Stimulated activated CD8-positive, alpha-beta memory T cell treated with anti-CD3 and anti-CD28 coated beads, Interleukin-4, amount 100 ng/mL, for 48 hours (primary cell): ENCODE measurements at regions not wholly inside any gene's neighbourhood (a gene's known extent, or its start where the extent isn't known, plus 50 kb on each side); places are given as distances from the start of the nearest gene placed in this dataset.

Experiments
- DNase-seq: peaks from one replicate; pipeline ENCODE4 v3.0.0-alpha.2; 2020

DNA sequence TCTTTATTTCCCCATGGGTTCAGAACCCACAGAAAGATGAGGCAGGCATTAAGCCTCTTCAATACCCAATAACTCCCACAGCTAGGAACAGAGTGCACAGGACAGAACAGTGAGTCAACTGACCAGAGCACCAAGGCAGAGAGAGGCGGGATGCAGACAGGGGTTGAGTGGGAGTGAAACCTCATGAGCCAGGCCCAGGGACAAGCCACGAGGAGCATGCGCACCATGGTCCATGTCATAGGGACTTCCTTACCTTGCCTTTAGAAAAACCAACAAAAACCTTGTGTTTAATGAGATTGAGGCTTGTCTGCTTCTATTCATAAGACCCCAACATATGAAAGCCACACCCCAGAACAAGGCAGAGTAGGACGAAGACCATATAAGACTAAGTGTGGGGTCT is 330.6 kb downstream of the DEPDC1B start:
- DNase-seq = no peak

DNA sequence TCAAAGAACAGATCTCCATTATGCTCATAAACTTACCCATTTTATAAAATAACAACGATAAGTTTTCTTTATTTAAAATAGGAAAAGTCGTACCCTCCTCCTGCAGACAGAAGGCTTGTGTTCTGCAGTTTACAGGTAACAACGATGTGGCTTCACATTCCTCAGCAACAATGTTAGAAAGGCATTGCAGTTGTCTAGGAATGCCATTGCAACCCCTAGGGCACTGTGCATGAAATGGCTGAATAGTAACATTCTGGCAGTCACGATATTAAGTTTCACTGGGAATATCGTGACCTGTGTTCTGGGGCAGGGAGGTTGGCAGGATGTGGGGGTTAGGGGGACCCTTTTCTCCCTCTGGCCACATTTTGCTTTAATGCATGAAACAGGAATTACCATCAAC is 331.9 kb downstream of the DEPDC1B start:
- DNase-seq = no peak

DNA sequence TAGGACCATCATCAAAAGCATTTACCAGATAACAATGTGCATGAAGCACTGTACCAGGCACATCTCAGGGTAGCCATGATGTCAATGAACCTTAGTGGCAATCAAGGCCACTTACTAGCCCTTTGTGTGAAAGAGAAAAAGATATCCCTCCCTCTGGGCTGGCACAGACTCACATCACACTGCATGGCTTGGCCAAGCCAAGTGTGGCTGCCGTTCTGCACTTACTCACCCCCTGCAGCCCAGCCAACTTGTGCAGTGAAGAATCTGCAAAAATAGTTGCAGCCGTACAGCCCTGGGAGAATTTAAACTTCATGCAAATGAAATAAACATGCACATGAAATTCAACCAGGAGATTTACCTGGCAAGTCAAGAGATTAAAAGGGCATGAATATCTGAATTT is 333.5 kb downstream of the DEPDC1B start:
- no peak for DNase-seq

- DNase-seq = no peak
Observed at GRCh38 chr5:60365001-60365400, 335.0 kb downstream of the DEPDC1B start.

DNA sequence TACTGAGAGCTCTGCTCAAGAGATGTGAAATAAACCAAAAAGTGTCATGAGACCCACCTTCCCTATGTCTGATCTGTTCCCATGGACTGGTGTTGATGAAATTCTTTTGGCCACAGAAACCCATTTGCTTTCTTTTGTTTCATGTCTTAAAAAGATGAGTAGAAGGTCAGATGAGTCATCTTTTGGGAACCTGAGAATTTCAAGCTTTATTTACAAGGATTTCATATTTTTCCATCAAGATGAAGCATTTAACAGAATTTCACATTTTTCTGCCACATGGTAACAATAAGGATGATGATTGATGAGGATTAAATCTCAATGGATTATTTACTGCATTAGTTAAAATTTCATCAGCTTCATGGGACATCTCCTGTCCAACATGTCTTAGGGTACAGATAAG is 337.8 kb downstream of the DEPDC1B start:
- no peak for DNase-seq

GRCh38 chr5:60360355-60360754 is 339.6 kb downstream of the DEPDC1B start:
- no peak for DNase-seq

GRCh38 chr5:60357302-60357701 is 342.7 kb downstream of the DEPDC1B start:
- DNase-seq = no peak

DNA sequence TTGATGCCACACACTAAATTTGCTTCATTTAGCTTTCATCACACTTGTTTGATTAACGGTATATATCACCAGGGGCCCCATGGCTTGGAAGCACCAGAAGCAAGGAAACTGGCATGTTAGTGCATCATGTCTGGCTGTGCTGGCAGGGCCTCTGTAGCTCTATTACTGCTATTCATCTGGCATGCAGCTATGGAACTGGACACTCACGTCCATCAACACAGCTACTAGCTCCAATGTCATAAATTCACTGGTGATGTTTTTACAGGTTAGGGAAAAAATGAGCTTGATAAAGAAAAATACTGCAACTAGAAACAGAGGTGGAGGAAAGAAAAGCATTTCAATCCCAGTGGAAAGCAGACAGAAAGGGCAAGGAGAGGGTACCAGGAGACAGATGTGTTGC is 343.2 kb downstream of the DEPDC1B start:
- DNase-seq = no peak

GRCh38 chr5:60355181-60355580 is 344.8 kb downstream of the DEPDC1B start:
- DNase-seq = no peak

DNA sequence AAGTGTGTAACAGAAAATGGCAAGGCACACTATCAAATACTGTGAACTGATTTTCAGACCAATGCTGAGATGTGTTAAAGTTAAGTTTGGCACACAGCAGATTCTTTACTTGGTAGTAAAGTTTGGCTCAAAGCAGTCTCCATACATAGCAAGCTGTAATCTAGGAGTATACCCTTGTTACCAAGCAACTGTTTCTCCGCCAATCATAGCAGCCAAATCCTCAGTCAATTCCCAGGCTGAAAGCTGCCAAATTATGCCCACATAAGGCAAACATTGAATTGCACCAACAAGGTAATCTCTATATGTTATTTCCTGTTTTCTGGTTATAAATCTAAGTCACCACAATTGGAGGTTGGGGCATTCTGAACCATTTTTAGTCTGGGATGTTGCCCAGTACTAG is 345.7 kb downstream of the DEPDC1B start:
- DNase-seq = no peak

DNA sequence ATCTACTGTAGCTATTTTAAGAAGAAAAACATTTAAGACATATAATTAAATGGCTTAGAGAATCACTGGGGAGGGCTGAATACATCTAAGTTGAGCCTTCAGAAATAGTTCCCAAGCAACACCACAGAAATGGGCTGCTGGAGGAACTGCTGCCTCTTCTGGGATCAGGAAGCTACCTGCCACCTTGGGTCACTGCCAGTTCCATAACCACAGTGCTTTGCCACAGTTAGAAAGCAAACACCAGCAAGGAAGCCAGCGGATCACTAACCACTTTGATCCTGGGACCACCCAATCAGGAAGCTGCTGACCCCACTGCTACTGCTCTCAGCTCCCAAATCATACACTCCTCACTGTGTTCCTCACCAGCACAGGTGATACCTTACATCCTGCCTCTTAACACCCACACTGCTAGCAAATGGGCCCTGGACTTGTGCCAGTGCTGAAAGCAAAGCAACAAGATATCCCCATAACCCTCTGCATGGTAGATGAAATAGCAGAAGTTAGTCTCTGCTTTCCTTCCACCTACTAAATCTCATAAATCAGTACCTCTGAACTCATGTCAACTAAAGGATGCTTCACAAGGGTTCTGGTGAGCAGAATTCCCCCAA is 346.9 kb downstream of the DEPDC1B start:
- no peak for DNase-seq

DNA sequence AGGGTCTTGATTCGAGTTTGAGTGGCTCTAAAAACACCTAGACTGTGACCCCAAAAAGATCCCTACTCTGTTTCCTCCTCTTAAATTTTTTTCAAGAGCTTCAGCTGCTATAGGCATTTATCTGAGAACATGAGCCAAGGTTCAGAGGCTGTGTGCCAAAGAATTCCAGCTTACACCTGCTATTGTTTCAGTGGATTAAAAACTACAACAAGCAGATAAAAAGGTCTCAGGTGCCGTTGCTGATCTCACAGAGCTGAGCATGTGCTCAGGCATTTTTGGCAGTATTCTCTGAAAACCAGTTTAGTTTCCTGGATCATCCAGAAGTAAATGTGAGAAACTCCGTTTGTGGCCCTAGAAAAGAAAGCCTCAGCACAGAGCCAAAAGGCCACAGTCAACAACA is 349.2 kb downstream of the DEPDC1B start:
- DNase-seq = no peak

DNA sequence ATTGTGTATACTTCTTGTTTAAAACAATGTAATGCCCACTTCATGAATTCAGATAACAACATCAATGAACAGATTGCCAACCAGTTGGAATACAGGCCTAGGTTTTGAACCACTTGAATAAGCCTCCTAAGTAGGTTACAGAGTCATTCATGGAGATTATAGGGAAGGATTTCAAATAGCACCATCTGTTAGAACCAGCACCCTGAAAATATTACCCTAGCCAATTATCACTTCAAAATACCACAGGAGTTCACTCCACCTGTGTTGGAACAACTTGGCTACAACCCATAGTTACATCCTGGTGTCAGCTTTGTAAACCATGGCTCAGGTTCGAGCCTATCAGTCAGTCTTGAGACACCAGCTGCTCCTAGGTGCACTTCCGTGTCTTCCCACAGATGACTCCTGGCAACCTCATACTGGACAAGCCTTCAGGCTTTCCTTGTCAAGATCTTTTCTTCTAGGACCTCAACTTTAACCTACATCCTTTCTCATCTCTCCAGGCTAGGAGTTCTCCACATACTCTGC is 350.0 kb downstream of the DEPDC1B start:
- DNase-seq = no peak

DNA sequence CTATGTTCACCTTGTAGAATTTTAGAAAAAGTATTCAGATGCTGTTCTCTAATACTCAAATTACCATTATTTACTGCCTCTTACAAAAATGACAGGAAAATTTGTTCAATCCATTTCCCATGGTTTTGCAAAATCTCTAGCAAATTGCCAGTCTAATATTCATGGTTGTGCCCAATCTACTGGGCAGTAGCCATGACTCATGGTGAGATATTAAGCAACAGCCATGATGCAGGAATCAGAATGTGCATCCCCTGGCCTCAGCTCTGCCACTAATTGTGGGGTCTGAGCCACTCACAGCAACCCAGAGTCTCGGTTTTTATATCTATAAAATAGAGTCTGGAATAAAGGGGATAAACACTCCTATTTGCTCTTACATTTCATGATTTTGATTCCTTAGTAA is 353.6 kb downstream of the DEPDC1B start:
- no peak for DNase-seq

DNA sequence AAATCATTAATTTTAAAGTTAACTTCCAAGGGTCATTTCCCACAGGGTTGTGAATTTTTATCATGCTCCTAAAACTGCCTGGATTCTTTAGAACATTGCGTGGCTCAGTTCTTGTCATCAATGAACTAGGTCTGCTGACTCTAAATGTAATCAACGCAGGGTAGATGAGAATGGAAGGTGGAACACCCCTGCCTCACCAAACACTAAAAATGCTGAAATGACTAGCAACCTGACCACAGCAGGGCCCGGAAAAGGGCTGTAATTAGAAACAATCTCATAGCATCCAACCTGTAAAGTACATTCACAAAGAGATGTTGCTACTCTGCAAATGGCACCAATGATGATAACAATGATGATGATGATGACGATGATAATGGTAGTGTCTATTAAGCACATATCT is 356.9 kb downstream of the DEPDC1B start:
- no peak for DNase-seq

DNA sequence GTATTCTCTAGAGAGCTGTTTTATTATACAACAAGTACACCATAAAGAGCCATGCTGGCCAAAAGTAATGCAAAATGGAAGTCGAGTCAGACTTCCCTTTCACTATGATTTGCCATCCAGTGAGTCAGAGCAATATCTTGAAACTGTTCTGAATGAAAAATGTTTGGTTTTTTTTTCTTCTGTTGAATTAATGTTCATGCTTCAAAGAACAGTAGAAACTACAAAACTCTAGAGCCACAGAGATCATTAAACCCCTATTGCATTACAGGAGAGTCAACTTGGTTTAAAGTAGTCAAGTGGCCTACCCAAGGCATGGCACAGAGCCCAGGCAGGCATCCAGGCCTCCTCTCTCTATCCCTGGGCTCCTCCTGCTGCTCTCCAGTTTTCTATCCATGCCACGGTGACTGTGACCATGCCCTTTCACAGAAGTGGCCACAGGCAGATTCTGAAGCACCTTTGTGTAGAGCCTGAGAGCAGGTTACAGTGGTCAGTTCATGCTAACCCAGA is 358.9 kb downstream of the DEPDC1B start:
- DNase-seq = no peak

- DNase-seq = no peak
Observed at GRCh38 chr5:60340326-60340725, 359.6 kb downstream of the DEPDC1B start.

DNA sequence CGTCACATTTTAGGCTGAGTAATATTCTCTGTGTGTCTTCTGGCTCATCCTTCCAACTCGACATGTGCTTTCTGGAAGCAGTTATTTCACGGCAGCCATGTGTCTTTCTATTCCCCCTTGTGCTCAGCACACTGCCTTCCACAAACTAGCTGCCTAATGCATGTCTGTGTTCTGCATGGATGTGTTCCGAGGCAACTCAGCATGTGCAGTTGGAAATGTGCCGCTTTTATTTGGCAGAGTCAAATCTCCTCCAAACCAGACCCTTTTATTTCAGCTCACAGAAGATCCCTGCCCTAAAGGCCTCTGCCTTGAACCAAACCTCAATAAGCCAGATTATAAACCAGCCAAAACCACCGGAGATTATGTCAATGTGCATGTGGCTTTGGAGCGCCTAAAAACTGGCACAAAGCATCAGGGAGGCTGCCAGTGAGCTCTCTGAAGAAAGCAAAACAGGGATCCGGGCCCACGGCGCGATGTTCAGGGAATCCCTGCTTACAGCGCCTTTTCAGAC is 360.2 kb downstream of the DEPDC1B start:
- no peak for DNase-seq

DNA sequence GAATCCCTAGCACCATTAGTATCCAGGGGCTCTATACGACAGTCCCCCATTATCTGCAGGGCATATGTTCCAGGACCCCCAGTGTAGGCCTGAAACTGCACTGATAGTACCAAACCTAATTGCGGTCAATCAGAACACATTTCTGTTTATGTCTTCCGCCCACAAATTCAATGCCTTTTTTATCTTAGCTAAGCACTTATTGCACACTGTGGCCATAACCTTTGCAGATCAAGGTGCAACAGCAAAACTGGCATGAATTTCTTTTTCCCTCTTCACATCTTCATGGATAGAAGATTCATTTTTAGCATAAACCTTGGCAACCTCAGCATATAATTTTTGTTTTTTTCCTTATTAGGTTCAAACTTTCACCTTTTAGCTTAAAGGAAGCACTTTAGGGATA is 361.1 kb downstream of the DEPDC1B start:
- DNase-seq = no peak

DNA sequence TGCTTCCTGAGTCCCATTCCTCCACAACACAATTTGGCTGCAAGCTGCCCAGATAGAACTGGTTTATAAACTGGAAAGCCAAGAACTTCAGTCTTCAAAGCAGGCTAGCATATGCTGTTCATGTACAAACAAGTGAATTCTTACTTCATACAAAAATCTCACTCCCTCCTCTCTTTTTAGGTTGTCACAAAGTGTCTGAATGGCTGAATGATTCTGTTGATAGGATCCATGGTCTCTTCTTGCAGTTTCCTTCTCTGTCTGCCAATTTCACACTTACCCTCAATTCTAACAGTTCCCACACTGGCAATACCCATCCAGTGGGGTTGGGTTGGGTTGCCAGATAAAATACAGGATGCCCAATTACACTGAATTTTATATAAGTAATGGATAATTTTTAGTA is 363.5 kb downstream of the DEPDC1B start:
- DNase-seq = no peak

GRCh38 chr5:60335913-60336312 is 364.1 kb downstream of the DEPDC1B start:
- DNase-seq = no peak

DNA sequence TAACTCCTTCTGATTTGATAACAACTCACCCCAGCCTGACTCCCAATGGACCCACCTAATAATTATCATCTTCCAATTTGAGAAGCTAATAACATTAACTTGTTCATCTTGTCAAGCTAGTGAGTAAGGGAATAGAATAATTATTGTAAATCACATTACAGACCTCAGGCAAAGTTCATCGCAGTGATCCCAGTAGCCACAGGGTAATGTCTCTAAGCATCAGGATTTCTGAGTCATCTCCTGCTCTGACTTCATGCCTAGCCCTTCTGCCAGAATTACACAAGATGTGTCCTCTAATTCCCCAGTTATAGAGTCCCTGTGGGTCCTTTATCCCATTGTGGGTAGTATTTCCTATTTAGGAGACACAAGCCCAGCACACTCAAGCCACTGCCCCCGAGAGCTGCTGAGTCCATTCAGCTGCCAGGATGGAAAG is 365.7 kb downstream of the DEPDC1B start:
- DNase-seq = no peak

GRCh38 chr5:60333005-60333571 is 366.9 kb downstream of the DEPDC1B start:
- DNase-seq = no peak

DNA sequence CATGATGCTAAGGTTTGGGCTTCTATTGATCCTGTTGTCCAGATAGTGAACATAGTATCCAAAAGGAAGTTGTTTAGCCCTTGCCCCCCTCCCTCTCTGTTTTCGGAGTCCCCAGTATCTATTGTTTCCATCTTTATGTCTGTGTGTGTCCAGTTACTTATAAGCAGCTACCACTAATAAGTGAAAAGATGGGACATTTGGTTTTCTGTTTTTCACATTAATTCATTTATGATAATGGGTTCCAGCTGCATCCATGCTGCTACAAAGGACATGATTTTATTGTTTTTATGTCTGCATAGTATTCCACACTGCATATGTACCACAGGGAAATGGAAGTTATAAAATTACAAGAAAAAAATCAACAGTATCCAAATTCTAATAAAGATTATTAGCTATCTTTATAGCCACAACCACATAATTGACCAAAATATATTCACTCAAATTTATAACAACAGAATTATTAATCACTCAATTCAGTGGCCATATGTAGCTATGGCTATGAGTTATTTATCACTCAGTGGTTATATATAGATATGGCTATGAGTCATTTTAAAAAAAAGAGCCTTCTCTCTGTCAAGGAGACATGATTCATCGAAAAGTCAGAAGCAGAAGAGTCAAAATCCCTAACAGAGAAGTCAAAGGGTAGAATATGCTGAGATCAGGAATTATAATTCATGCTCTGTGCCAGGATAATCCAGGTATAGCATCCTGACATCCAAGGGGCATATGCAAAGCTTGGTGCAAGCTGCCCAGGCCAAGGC is 367.5 kb downstream of the DEPDC1B start:
- no peak for DNase-seq
